CD14-positive monocyte (primary cell): ENCODE measurements at regions not wholly inside any gene's neighbourhood (a gene's known extent, or its start where the extent isn't known, plus 50 kb on each side); places are given as distances from the start of the nearest gene placed in this dataset.

ENCODE experiments used
- DNase-seq, 3 donors: peaks; one replicate each; pipeline ENCODE4 v3.0.0-alpha.2; 2011 to 2022
- H2AFZ ChIP-seq: 2 replicates; pipeline ENCODE4 v1.6.0; 2012; ENCODE audit warnings: mild to moderate bottlenecking, low read depth, low read length, inconsistent platforms; ENCODE audit not compliant: insufficient read depth, poor library complexity, severe bottlenecking
- H3K27ac ChIP-seq, 2 donors: 1 replicate in 1 of 2; 2 replicates in 1 of 2; pipeline ENCODE4 v1.5.1; 2012 to 2013; ENCODE audit warnings: low read length in 2 of 2, control low read depth in 1 of 2, inconsistent platforms in 1 of 2, low read depth in 1 of 2, mild to moderate bottlenecking in 1 of 2
- H3K27me3 ChIP-seq, 2 donors: one replicate each; pipeline versions ENCODE4 v1.6.0 to v1.6.1; 2011 to 2013; ENCODE audit warnings: low read length in 2 of 2; ENCODE audit not compliant: control insufficient read depth in 2 of 2, insufficient read depth in 2 of 2
- H3K36me3 ChIP-seq, 2 donors: replicated peaks in 1 of 2; 1 replicate in 1 of 2; 2 replicates in 1 of 2; pipeline versions ENCODE4 v1.5.1 to v1.6.1; 2012 to 2013; ENCODE audit warnings: low read length in 2 of 2, control low read depth in 1 of 2, inconsistent platforms in 1 of 2, mild to moderate bottlenecking in 1 of 2; ENCODE audit not compliant: insufficient read depth in 2 of 2, control insufficient read depth in 1 of 2
- H3K4me1 ChIP-seq, 2 donors: 1 replicate in 1 of 2; 2 replicates in 1 of 2; pipeline versions ENCODE4 v1.5.1 to v1.6.1; 2012 to 2013; ENCODE audit warnings: low read length in 2 of 2, control low read depth in 1 of 2, inconsistent platforms in 1 of 2, mild to moderate bottlenecking in 1 of 2, moderate library complexity in 1 of 2; ENCODE audit not compliant: insufficient read depth in 2 of 2, control insufficient read depth in 1 of 2
- H3K4me2 ChIP-seq: replicated peaks from 2 replicates; pipeline ENCODE3; 2012; ENCODE audit warnings: low read length, moderate library complexity, mild to moderate bottlenecking; ENCODE audit not compliant: poor library complexity, severe bottlenecking; ENCODE audit errors: extremely low read depth
- H3K4me3 ChIP-seq, 3 experiments: fragments of 200-600 bp in 1 of 3; sonication (generic) in 1 of 3; replicated peaks in 1 of 3; 1 replicate in 2 of 3; 2 replicates in 1 of 3; pipeline ENCODE4 v1.5.1; 2011 to 2013; ENCODE audit warnings: low read length in 3 of 3, mild to moderate bottlenecking in 3 of 3, control low read depth in 2 of 3, low read depth in 2 of 3, inconsistent platforms in 1 of 3, moderate library complexity in 1 of 3
- H3K79me2 ChIP-seq: 2 replicates; pipeline ENCODE4 v1.6.0; 2012; ENCODE audit warnings: mild to moderate bottlenecking, control low read depth, inconsistent platforms, low read length, moderate library complexity; ENCODE audit not compliant: insufficient read depth
- H3K9ac ChIP-seq: 2 replicates; pipeline ENCODE4 v1.6.0; 2017; ENCODE audit warnings: low read length, mild to moderate bottlenecking; ENCODE audit not compliant: insufficient read depth, poor library complexity, severe bottlenecking
- H3K9me3 ChIP-seq, 2 donors: replicated peaks in 1 of 2; 1 replicate in 1 of 2; 2 replicates in 1 of 2; pipeline versions ENCODE4 v1.5.1 to v1.6.1; 2012 to 2013; ENCODE audit warnings: low read length in 2 of 2, control low read depth in 1 of 2; ENCODE audit not compliant: control insufficient read depth in 1 of 2, insufficient read depth in 1 of 2
- H4K20me1 ChIP-seq: 2 replicates; pipeline ENCODE4 v1.6.0; 2012; ENCODE audit warnings: mild to moderate bottlenecking, low read length, control low read depth, moderate library complexity; ENCODE audit not compliant: insufficient read depth
- H3K27ac Mint-ChIP-seq, 7 donors: one replicate each; pipeline ENCODE4 v1.8.0; 2020; ENCODE audit warnings: mild to moderate bottlenecking in 7 of 7, mixed read lengths in 7 of 7, moderate library complexity in 6 of 7, inconsistent platforms in 2 of 7
- H3K27me3 Mint-ChIP-seq, 3 donors: one replicate each; pipeline ENCODE4 v1.8.0; 2021 to 2022; ENCODE audit warnings: low read depth in 3 of 3, mild to moderate bottlenecking in 3 of 3, mixed read lengths in 3 of 3, moderate library complexity in 3 of 3, inconsistent platforms in 1 of 3
- H3K36me3 Mint-ChIP-seq, 2 donors: one replicate each; pipeline ENCODE4 v1.8.0; 2020; ENCODE audit warnings: mixed read lengths in 2 of 2, inconsistent platforms in 1 of 2, mild to moderate bottlenecking in 1 of 2
- H3K4me1 Mint-ChIP-seq: one replicate; pipeline ENCODE4 v1.8.0; 2020; ENCODE audit warnings: mild to moderate bottlenecking, mixed read lengths
- H3K4me3 Mint-ChIP-seq, 2 donors: one replicate each; pipeline ENCODE4 v1.8.0; 2020; ENCODE audit warnings: mild to moderate bottlenecking in 2 of 2, mixed read lengths in 2 of 2, moderate library complexity in 1 of 2
- H3K9me3 Mint-ChIP-seq, 7 donors: one replicate each; pipeline ENCODE4 v1.8.0; 2020 to 2022; ENCODE audit warnings: mixed read lengths in 7 of 7, mild to moderate bottlenecking in 6 of 7, moderate library complexity in 6 of 7, inconsistent platforms in 2 of 7
- WGBS: methylation state at CpG from one replicate; pipeline ENCODE4 v1.1.5; 2013; ENCODE audit warnings: missing lambda C conversion rate; ENCODE audit not compliant: insufficient coverage; 5-methylcytosine and 5-hydroxymethylcytosine counted together
- intact Hi-C, 2 donors: fragments of 100-400 bp; cut with micrococcal nuclease; formaldehyde crosslinking; loops; one replicate each; pipeline versions ENCODE4 v1.15.0 to v1.15.1; 2023
- TF ChIP-seq, protein P1 (sequence below): fragments of 200-600 bp; IDR thresholded peaks from one replicate; pipeline ENCODE4 v1.8.0; 2022; ENCODE audit warnings: antibody characterized with exemption, mild to moderate bottlenecking

DNA sequence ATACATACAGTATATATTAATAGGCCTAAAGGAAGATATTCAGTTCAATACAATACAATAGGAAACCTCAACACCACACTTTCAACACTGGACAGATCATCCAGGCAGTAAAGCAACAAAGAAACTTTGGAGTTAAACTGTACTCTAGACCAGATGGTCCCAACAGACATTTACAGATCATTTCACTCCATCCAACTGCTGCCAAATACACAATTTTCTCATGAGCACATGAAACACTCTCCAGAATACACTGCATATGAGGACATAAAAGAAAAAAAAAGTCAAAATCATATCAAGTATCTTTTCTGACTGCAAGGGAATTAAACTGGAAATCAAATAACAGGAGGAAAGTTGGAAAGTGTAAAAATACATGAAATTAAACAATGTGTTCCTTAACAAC lies 607.5 kb upstream of the BRINP3 start:
- no peaks in the 10 kb centered on the region for H3K9me3 ChIP-seq
- H3K9me3 Mint-ChIP-seq: peaks cover 0 to 5% (median 3%) of the 10 kb centered on the region in 7 donors
- no peaks in the 10 kb centered on the region for H4K20me1 ChIP-seq
- intact Hi-C loops: no loop called here
- no peak overlapping the region for H3K27ac Mint-ChIP-seq
- no peak overlapping the region for H2AFZ ChIP-seq
- H3K4me3 Mint-ChIP-seq: no peak overlapping the region
- H3K4me3 ChIP-seq: no peak overlapping the region
- no peak overlapping the region for H3K27ac ChIP-seq
- peaks cover 0 to 1% (median 0%) of the 10 kb centered on the region in 3 donors for H3K27me3 Mint-ChIP-seq
- no peaks in the 10 kb centered on the region for H3K4me1 Mint-ChIP-seq
- no peaks in the 10 kb centered on the region for H3K79me2 ChIP-seq
- H3K27me3 ChIP-seq: no peaks in the 10 kb centered on the region
- H3K36me3 Mint-ChIP-seq: no peaks in the 10 kb centered on the region
- no peak overlapping the region for H3K9ac ChIP-seq
- no peak overlapping the region for H3K4me2 ChIP-seq
- H3K36me3 ChIP-seq: no peaks in the 10 kb centered on the region
- TF ChIP-seq, protein P1, sequence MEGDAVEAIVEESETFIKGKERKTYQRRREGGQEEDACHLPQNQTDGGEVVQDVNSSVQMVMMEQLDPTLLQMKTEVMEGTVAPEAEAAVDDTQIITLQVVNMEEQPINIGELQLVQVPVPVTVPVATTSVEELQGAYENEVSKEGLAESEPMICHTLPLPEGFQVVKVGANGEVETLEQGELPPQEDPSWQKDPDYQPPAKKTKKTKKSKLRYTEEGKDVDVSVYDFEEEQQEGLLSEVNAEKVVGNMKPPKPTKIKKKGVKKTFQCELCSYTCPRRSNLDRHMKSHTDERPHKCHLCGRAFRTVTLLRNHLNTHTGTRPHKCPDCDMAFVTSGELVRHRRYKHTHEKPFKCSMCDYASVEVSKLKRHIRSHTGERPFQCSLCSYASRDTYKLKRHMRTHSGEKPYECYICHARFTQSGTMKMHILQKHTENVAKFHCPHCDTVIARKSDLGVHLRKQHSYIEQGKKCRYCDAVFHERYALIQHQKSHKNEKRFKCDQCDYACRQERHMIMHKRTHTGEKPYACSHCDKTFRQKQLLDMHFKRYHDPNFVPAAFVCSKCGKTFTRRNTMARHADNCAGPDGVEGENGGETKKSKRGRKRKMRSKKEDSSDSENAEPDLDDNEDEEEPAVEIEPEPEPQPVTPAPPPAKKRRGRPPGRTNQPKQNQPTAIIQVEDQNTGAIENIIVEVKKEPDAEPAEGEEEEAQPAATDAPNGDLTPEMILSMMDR: no peak
- H3K4me1 ChIP-seq: no peaks in the 10 kb centered on the region
- DNase-seq: no peak

DNA sequence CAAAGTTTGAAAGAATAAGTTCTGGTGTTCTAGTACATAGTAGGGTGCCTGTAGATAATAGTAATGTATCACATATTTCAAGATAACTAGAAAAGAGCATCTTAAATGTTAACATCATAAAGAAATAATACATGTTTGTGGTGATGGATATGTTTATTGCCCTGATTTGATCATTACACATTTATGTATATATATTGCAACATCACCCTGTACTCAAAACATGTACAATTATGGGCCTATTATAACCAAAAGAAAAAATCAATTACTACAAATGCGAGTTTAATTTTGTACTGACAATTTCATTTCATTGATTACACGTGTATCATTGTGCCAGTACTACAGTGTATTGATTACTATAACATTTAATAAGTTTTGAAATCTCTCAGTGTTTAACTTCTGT lies 609.2 kb upstream of the BRINP3 start:
- Mint-ChIP-seq H3K27ac (no peak overlapping the region), H3K27me3 (peaks cover 0 to 1% (median 0%) of the 10 kb centered on the region in 3 donors), H3K36me3 (no peaks in the 10 kb centered on the region), H3K4me1 (no peaks in the 10 kb centered on the region), H3K4me3 (no peak overlapping the region), H3K9me3 (peaks cover 0 to 8% (median 3%) of the 10 kb centered on the region in 7 donors)
- no peak overlapping the region for H3K4me3 ChIP-seq
- no peak overlapping the region for H3K4me2 ChIP-seq
- no peaks in the 10 kb centered on the region for H3K27me3 ChIP-seq
- no peaks in the 10 kb centered on the region for H3K9me3 ChIP-seq
- DNase-seq: no peak
- H4K20me1 ChIP-seq: no peaks in the 10 kb centered on the region
- H2AFZ ChIP-seq: no peak overlapping the region
- no CpG with 5 or more reads among the region's 2 CpGs for WGBS
- no peaks in the 10 kb centered on the region for H3K79me2 ChIP-seq
- no peaks in the 10 kb centered on the region for H3K4me1 ChIP-seq
- H3K27ac ChIP-seq: no peak overlapping the region
- TF ChIP-seq, protein P1: no peak
- H3K36me3 ChIP-seq: no peaks in the 10 kb centered on the region
- intact Hi-C loops: no loop called here
- no peak overlapping the region for H3K9ac ChIP-seq
